Left lung (tissue), 4 donors: ENCODE measurements at regions not wholly inside any gene's neighbourhood (a gene's known extent, or its start where the extent isn't known, plus 50 kb on each side); places are given as distances from the start of the nearest gene placed in this dataset.

Experiments used
- ATAC-seq: fragments of 200-7000 bp; cut with Tn5 transposase; one replicate; pipeline ENCODE4 v1.9.1; 2020; ENCODE audit warnings: moderate library complexity
- DNase-seq, 4 donors: peaks; one replicate each; pipeline ENCODE4 v3.0.0-alpha.2; 2013 to 2020
- H3K27ac ChIP-seq, 2 donors: fragments of 200-600 bp; sonication (generic) in 1 of 2; one replicate each; pipeline versions ENCODE4 v1.5.0 to v1.8.0; 2020 to 2021
- H3K27me3 ChIP-seq, 2 donors: fragments of 200-600 bp; sonication (generic) in 1 of 2; one replicate each; pipeline versions ENCODE4 v1.5.0 to v1.8.0; 2020 to 2021
- H3K36me3 ChIP-seq, 2 donors: fragments of 200-600 bp; sonication (generic) in 1 of 2; one replicate each; pipeline versions ENCODE4 v1.5.0 to v1.8.0; 2020 to 2021
- H3K4me1 ChIP-seq, 2 donors: fragments of 200-600 bp; one replicate each; pipeline ENCODE4 v1.8.0; 2021
- H3K4me3 ChIP-seq, 2 donors: fragments of 200-600 bp; sonication (generic) in 1 of 2; one replicate each; pipeline versions ENCODE4 v1.5.0 to v1.8.0; 2020 to 2021; ENCODE audit warnings: mild to moderate bottlenecking in 1 of 2
- H3K9me3 ChIP-seq, 2 donors: fragments of 200-600 bp; sonication (generic) in 1 of 2; one replicate each; pipeline versions ENCODE4 v1.5.0 to v1.8.0; 2020 to 2021
- intact Hi-C, 2 donors: fragments of 100-400 bp; cut with DNase I; formaldehyde crosslinking; loops; one replicate each; pipeline versions ENCODE4 v1.11.2 to v1.14.2; 2022
- TF ChIP-seq, protein P1 (sequence below), 2 donors: fragments of 200-600 bp; sonication (generic) in 1 of 2; IDR thresholded peaks; one replicate each; pipeline versions ENCODE4 v1.5.0 to v1.8.0; 2021; ENCODE audit warnings: antibody characterized with exemption in 2 of 2
- donor health status: DM: no; HTN: yes; CAD: no.
- donor health status: DM: no; HTN: no; CAD: no.

DNA sequence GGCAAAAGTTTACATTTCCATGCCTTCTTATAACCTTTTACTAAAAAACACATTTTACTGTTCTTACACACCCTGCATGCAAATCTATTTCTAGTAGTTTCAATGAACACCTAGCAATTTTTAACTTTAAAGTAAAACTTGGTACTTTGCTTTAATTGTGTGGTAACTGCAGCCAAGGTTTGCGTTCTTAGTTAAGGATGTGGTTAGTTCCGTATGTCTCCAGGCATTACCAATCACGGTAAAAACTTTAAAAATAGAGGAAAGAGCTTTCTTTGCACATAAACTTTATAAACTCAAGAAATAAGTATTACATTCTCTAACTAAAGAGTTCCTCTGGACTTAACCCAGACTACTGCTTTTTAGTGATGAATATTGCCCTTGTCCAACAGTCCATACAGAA is 795.2 kb downstream of the SLC16A7 start:
- no peaks in the 10 kb centered on the region for H3K27me3 ChIP-seq
- TF ChIP-seq, protein P1, sequence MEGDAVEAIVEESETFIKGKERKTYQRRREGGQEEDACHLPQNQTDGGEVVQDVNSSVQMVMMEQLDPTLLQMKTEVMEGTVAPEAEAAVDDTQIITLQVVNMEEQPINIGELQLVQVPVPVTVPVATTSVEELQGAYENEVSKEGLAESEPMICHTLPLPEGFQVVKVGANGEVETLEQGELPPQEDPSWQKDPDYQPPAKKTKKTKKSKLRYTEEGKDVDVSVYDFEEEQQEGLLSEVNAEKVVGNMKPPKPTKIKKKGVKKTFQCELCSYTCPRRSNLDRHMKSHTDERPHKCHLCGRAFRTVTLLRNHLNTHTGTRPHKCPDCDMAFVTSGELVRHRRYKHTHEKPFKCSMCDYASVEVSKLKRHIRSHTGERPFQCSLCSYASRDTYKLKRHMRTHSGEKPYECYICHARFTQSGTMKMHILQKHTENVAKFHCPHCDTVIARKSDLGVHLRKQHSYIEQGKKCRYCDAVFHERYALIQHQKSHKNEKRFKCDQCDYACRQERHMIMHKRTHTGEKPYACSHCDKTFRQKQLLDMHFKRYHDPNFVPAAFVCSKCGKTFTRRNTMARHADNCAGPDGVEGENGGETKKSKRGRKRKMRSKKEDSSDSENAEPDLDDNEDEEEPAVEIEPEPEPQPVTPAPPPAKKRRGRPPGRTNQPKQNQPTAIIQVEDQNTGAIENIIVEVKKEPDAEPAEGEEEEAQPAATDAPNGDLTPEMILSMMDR (IDR thresholded peaks at IDR 0.05) = no peak
- no peaks in the 10 kb centered on the region for H3K36me3 ChIP-seq
- no peak overlapping the region for H3K4me3 ChIP-seq
- intact Hi-C loops = no loop called here
- no peak for DNase-seq
- no peaks in the 10 kb centered on the region for H3K4me1 ChIP-seq
- H3K9me3 ChIP-seq = peaks cover 0 to 10% of the 10 kb centered on the region in 2 donors
- no peak overlapping the region for H3K27ac ChIP-seq
- ATAC-seq = no peak

DNA sequence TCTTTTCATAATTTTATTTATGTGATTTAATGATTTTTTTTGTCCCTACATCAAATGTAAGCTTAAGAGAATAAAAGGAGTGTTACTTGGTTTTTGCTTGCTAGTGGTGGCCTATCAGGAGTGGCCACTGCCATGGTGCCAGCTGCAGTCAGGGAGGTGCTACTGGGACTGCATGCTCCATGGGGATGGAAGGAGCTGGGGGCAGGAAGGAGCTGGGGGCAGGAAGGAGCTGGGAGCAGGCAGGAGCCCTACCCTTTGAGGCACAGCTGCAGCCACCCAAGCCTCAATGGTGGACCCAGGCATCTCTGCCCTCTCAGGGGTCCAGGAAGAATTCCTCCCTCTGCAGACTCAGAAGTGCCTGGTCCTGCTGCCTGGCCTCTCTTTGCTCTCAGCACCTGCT is 796.0 kb downstream of the SLC16A7 start:
- Histone ChIP-seq H3K36me3 (no peaks in the 10 kb centered on the region), H3K4me1 (no peaks in the 10 kb centered on the region), H3K27me3 (no peaks in the 10 kb centered on the region), H3K4me3 (no peak overlapping the region), H3K27ac (no peak overlapping the region), H3K9me3 (peaks cover 0 to 10% of the 10 kb centered on the region in 2 donors)
- peak in 1 of 4 donors; percentile 16 for DNase-seq
- TF ChIP-seq, protein P1 (IDR thresholded peaks at IDR 0.05) = no peak
- no peak for ATAC-seq
- intact Hi-C loops = no loop called here

DNA sequence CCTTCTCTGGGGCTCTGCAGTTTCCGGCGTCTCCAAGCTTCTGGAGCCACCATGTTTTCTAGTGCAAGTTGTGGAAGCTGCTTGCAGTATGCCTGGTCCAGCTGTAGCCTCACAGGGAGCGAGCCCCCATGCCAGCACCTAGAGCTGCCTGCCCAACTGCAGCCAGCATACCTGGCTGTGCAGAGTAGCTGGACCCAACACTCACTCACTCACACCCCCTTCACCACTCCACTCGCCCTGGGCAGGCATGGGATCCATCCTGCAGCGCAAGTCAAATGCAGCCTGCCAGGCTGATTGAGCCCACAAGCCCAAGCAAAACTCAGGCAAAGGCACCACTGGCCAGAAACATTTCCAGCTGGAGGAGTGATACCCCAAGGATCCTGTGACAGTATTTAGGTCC is 797.3 kb downstream of the SLC16A7 start:
- intact Hi-C loops = no loop called here
- Histone ChIP-seq H3K4me3 (no peak overlapping the region), H3K36me3 (no peaks in the 10 kb centered on the region), H3K27ac (no peak overlapping the region), H3K27me3 (no peaks in the 10 kb centered on the region), H3K9me3 (peaks cover 0 to 10% of the 10 kb centered on the region in 2 donors), H3K4me1 (no peaks in the 10 kb centered on the region)
- TF ChIP-seq, protein P1 (IDR thresholded peaks at IDR 0.05) = no peak
- DNase-seq = peak in 1 of 4 donors; percentile 41
- ATAC-seq = no peak

DNA sequence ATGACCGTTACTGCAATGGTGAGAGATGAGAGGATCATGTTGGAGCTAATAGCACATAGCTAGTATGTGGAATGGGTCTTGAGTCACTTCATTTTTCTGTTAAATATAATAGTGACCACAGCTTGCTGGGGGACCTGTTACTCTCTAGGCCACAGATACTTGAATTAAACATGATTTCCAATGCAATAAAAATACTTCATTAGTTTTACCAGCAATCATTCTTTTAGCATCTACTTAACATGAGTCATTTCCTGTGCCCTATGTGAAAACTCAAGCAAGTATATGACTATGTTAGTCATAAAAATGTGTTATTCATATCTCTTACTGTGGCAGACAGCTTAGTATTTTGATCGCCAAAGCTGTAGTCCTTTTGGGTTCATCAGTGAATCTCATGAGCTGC is 798.8 kb downstream of the SLC16A7 start:
- no peak for DNase-seq
- intact Hi-C loops = no loop called here
- no peak overlapping the region for H3K4me3 ChIP-seq
- no peaks in the 10 kb centered on the region for H3K27me3 ChIP-seq
- TF ChIP-seq, protein P1 (IDR thresholded peaks at IDR 0.05) = no peak
- no peak overlapping the region for H3K27ac ChIP-seq
- no peak for ATAC-seq
- no peaks in the 10 kb centered on the region for H3K4me1 ChIP-seq
- peaks cover 0 to 10% of the 10 kb centered on the region in 2 donors for H3K9me3 ChIP-seq
- no peaks in the 10 kb centered on the region for H3K36me3 ChIP-seq

DNA sequence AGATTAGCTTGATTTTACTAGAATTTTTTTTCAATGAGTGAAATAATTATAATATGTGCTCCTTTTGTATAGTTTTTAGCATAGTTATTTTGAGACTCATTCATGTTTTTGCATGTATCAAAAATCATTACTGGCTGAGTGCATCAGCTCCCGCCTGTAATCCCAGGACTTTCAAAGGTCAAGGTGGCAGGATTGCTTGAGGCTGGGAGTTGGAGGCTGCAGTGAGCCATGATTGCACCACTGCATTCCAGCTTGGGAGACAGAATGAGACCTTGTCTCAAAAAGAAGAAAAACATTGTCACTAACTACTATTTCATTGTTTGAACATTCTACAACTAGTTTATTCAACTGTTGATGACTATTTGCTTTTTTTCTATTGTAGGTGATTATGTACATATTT is 802.7 kb downstream of the SLC16A7 start:
- no peaks in the 10 kb centered on the region for H3K27me3 ChIP-seq
- TF ChIP-seq, protein P1 (IDR thresholded peaks at IDR 0.05) = no peak
- no peak for DNase-seq
- no peak overlapping the region for H3K27ac ChIP-seq
- ATAC-seq = no peak
- no peaks in the 10 kb centered on the region for H3K4me1 ChIP-seq
- no peak overlapping the region for H3K4me3 ChIP-seq
- no peaks in the 10 kb centered on the region for H3K36me3 ChIP-seq
- H3K9me3 ChIP-seq = no peaks in the 10 kb centered on the region
- intact Hi-C loops = no loop called here
